HG02938 (cell line): ENCODE measurements at regions not wholly inside any gene's neighbourhood (a gene's known extent, or its start where the extent isn't known, plus 50 kb on each side); places are given as distances from the start of the nearest gene placed in this dataset.
"Not testable (repeated sequence)": the region's sequence is repeated elsewhere in the genome, so short reads cannot be mapped to it uniquely, and the experiment has no call there.

ENCODE experiments used
- ATAC-seq: cut with Tn5 transposase; IDR thresholded peaks from one replicate; pipeline ENCODE4 v1.9.1; 2021; ENCODE audit warnings: mild to moderate bottlenecking, moderate library complexity; ENCODE audit not compliant: unreplicated experiment

- ATAC-seq, result no peak
Measured at GRCh38 chr10:32143302-32143847, 87.2 kb upstream of the KIF5B start.

- no peak for ATAC-seq
Measured at GRCh38 chr10:32142646-32143045, 86.4 kb upstream of the KIF5B start.

GRCh38 chr10:32141018-32141807 lies 85.0 kb upstream of the KIF5B start:
- ATAC-seq, result no peak

GRCh38 chr10:32140403-32140802 lies 84.2 kb upstream of the KIF5B start:
- ATAC-seq, result no peak

- no peak for ATAC-seq
Measured at GRCh38 chr10:32139223-32140073, 83.2 kb upstream of the KIF5B start.

GRCh38 chr10:32136927-32137326 lies 80.7 kb upstream of the KIF5B start:
- ATAC-seq, result not testable (repeated sequence)

- ATAC-seq, result not testable (repeated sequence)
Measured at GRCh38 chr10:32135796-32136195, 79.6 kb upstream of the KIF5B start.

- no peak for ATAC-seq
Measured at GRCh38 chr10:32132357-32132946, 76.2 kb upstream of the KIF5B start.

- ATAC-seq, result no peak
Measured at GRCh38 chr10:32131388-32131787, 75.2 kb upstream of the KIF5B start.

GRCh38 chr10:32130788-32131187 lies 74.6 kb upstream of the KIF5B start:
- no peak for ATAC-seq

- no peak for ATAC-seq
Measured at GRCh38 chr10:32125023-32125422, 68.8 kb upstream of the KIF5B start.

- no peak for ATAC-seq
Measured at GRCh38 chr10:32123021-32123420, 66.8 kb upstream of the KIF5B start.

GRCh38 chr10:32121648-32122047 lies 65.4 kb upstream of the KIF5B start:
- ATAC-seq, result no peak

- ATAC-seq, result no peak
Measured at GRCh38 chr10:32120147-32120546, 63.9 kb upstream of the KIF5B start.

GRCh38 chr10:32114508-32114907 lies 58.3 kb upstream of the KIF5B start:
- no peak for ATAC-seq

- no peak for ATAC-seq
Measured at GRCh38 chr10:32112055-32112454, 55.8 kb upstream of the KIF5B start.

- no peak for ATAC-seq
Measured at GRCh38 chr10:32111585-32111984, 55.4 kb upstream of the KIF5B start.

- no peak for ATAC-seq
Measured at GRCh38 chr10:32110790-32111189, 54.6 kb upstream of the KIF5B start.

GRCh38 chr10:32109603-32110002 lies 53.4 kb upstream of the KIF5B start:
- no peak for ATAC-seq
